RPMI7951 (cell line): ENCODE measurements at regions not wholly inside any gene's neighbourhood (a gene's known extent, or its start where the extent isn't known, plus 50 kb on each side); places are given as distances from the start of the nearest gene placed in this dataset.

Experiments used
- DNase-seq: peaks from one replicate; pipeline ENCODE4 v3.0.0-alpha.2; 2012; ENCODE audit warnings: low read depth

- no peak for DNase-seq
Measured at GRCh38 chr21:29228306-29228705, 70.4 kb upstream of the BACH1 start.

DNA sequence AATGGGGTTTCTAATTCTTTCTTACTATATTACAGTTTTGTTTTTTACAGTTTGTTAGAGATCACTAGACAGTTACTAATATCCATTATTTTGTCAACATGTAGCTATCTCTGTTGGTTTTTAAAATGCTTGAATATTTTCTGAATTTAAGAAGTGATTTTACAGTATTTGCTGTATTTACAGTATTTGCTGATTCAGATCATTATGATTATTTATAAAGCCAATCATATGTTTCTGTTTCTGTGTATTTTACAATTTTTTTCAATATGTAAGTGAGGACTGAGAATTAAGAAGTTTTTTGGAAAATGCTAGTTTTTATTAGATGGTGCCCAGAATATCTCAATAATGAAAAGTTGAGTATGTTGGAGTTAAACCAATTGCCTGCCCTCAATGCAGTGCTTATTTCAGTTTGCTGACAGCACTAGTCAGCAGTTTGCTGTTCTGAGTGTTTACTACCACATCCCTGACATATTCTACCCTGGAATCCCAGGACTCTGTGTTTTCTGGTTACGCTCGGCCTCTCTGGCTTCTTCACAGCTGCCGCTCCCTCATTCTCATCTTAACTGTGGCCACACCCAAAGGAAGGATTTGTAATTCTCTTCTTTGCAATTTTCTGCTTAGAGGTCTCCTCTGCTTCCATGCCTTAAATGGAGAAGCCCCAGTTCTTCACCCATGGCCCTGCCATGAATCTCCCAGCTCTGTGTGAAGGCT is 68.0 kb upstream of the BACH1 start:
- DNase-seq: no peak

DNA sequence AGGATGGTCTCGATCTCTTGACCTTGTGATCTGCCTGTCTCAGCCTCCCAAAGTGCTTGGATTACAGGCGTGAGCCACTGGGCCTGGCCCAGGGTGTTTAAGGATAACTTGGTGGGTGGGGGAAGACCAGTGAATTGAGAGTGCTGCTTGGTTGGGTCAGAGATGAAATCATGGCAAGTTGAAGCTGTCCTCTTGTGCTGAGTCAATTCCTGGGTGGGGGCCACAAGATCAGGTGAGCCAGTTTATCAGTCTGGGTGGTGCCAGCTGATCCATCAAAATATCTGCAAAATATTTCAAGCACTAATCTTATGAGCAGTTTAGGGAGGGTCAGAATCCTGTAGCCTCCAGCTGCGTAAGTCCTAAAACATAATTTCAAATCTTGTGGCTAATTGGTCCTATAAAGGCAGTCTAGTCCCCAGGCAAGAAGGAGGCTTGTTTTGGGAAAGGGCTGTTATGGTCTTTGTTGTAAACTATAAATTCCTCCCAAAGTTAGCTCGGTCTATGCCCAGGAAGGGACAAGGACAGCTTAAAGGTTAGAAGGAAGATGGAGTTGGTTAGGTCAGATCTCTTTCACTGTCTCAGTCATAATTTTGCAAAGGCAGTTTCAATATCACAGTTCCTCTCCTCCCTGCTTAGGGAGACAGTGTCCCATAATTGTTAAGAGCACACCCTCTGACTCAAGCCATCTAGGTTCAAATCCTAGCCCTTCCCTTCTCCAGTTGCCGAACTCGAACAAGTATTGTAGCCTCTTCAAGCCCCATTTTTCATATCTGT is 66.8 kb upstream of the BACH1 start:
- DNase-seq: no peak

DNA sequence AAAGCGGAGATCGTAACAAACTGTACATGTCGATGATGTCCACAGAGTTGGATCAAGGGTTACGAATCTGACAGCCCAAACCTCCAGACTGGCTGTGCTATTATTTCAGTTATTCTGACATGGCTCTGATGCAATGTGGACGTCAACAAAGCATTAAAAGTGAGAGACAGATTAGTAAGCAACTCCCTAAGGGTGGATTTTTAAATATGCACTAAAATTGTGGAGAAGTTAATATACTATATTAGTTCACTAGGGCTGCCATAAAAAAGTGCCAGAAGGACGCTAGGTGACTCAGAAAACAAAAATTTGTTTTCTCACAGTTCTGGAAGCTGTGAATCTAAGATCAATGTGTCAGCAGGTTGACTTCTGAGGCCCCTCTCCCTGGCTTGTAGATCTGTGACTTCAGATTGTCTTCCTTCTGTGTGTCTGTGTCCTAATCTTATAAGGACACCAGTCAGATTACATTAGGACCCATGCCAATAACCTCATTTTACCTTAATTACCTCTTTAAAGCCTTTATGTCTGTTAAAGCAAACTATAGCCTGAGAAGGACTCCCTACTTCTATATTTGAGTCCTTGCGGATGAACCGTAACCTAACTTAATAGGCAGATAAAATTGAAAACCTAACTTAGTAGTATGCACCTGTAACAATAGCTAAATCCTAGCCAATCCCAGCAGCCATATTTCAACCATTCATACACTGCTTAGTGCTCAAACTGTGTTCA is 66.0 kb upstream of the BACH1 start:
- DNase-seq: peak; percentile 49

DNA sequence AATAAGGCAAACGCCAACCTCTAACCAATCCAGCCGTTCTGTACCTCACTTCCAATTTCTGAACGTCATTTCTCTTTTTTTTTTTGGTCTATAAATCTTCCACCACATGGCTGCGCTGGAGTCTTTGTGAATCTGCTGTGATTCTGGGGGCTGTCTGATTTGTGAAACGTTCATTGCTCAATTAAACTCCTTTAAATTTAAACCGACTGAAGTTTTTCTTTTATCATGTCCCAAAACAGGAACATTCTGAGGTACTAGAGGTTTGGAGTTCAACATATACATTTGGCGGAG is 65.5 kb upstream of the BACH1 start:
- no peak for DNase-seq

DNA sequence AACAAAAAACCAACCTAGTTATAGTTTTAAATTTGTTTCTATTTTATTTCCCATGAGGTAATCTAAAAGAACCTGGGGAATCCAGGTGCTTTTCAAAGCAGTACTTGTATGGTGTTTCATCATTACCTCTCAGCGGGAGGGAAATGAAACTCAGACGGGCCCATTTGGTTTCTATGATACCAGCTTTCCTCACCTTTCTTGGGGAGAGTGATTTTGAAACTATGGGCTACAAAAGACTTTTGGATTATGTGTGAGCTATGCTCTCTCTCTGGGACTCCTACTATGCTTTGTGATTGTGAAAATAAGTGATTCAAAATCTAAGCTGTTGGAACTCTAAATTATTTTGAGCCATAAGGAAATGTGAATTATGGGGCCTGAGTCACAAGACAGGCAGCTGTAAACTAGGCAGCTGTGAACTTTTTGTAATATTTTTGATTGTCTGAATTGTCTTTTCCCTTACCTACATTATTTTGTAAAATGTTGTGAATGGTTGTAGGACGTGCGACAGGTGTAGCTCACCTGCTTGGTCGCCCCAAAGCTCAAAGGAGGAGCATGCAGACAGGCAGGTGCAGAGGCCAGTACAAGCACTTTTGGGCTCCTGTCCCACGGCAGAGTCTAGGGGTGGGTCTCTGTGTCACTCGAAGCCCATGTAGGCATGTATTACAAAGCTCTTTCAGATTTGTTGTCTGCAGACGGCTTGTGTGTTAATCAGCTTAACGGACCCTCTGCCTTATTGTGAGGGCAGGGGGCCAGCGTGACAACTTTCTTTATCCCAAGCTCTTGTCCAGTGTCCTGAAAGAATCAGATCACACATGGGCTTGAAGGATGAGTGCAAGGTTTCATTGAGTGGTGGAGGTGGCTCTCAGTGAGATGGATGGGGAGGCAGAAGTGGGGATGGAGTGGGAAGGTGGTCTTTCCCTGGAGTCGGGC is 64.8 kb upstream of the BACH1 start:
- DNase-seq: no peak

DNA sequence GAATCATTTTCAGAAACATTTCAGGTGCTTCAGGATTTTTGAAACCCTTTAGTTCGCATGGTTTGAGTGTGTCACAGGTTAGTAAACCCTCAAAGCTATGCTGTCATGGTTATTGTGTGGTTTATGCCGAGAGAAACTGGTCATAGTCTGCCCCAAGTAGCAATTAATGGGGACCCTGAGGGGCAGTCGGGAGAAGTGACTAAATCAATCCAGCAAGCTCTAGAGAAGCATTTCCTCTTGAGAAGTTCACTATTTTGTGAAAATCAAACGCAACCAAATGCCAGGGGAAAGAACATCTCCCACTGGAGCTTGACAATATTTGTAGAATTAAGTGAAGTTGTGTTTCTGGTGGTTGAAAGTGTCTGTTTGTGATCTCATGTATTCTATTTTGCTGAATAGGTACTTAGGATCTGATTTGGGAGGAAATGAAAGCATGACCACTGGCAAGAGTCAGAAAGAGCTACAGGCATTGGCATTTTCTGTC is 63.0 kb upstream of the BACH1 start:
- peak; percentile 55 for DNase-seq

DNA sequence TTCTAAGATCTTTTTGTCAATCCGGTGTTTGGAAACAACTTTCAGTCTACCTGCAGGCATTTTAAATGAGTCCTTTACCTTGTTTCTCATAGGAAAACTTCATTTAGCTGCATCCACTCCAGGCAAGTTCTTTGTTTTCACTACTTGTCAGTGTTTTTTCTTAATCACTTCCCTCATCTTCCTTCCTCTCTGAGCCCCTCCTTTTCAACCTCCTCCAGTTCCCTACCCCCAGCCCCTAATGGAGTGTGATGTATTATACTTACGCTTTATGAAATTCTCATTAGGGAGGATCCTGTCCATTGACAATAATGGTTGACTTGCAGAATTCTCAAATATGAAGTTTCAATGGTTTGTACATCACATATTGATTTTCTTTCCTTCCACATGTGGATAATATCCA is 62.5 kb upstream of the BACH1 start:
- no peak for DNase-seq

GRCh38 chr21:29237110-29238052 is 61.3 kb upstream of the BACH1 start:
- DNase-seq: no peak

DNA sequence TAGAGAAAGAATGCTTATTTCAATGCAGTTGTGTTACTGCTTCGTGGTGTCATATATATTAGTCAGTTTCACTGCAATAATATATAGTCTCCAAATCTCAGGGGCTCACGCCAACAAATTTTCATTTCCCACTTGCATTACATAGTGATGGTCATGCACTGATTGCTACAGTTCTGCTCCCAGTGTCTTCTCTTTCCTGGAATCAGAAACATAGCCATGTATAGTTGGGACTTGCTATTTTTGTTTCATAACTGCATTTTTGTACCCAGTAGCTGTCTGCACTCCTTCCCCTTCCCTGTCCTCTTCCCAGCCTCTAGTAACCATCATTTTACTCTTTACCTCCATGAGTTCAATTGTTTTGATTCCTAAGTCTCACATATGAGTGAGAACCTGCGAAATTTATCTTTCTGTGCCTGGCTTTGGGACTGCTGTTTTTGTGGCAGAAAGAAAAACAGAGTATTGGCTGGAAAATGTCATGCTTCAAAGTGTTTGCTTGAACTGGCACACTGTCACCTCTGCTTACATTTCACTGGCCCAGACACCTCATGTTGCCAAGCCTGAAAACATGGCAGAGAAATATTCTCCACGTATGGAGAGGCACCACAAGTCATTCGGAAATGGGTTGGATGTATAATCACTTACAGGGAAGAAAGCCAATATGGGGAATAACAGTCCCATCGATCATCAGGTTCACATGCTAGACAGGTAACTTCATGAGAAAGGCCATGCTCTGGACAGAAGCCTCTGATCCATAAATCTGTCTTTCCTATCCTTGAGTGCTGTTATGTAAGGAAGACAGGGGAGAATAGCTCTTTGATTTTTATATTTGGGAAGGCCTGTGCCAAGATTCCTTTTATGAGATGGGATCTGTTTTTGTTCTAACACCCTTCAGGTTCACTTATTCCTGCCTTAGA is 60.4 kb upstream of the BACH1 start:
- no peak for DNase-seq

GRCh38 chr21:29238967-29239290 is 59.8 kb upstream of the BACH1 start:
- peak; percentile 43 for DNase-seq

DNA sequence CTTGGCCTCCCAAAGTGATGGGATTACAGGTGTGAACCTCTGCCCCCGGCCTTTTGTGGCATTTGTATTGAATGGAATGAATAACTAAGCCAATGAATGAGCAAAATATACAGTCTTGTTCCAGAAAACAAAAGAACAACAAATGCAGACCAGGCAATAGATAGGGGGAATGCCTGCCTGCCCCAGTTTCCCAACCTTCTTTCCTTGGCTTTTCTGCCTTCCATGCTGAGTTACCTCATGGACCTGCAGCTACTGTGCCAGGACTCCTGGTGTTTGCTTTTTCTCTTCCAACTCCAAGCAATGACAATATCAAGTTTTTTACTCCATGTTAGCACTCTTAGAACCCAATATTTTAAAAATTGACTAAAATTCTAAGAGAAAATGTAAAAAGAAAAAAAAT is 58.6 kb upstream of the BACH1 start:
- DNase-seq: no peak

GRCh38 chr21:29242201-29242600 is 56.5 kb upstream of the BACH1 start:
- DNase-seq: no peak

DNA sequence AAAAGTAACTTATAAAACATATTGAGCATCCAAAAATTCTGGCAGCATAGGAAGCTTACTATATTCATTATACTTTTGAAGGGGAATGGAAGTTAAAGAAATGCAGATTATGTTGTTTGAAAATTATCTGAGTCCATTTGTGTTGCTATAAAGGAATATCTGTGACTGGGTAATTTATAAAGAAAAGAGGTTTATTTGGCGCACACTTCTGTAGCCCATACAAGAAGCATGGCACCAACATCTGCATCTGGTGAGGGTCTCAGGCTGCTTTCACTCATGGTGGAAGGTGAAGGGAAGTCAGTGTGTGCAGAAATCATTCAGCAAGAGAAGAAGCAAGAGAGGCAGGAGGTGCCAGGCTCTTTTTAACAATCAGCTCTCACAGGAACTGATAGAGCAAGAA is 55.5 kb upstream of the BACH1 start:
- no peak for DNase-seq

- DNase-seq: no peak
Measured at GRCh38 chr21:29245104-29245643, 53.5 kb upstream of the BACH1 start.

- no peak for DNase-seq
Measured at GRCh38 chr21:29245863-29246262, 52.9 kb upstream of the BACH1 start.

DNA sequence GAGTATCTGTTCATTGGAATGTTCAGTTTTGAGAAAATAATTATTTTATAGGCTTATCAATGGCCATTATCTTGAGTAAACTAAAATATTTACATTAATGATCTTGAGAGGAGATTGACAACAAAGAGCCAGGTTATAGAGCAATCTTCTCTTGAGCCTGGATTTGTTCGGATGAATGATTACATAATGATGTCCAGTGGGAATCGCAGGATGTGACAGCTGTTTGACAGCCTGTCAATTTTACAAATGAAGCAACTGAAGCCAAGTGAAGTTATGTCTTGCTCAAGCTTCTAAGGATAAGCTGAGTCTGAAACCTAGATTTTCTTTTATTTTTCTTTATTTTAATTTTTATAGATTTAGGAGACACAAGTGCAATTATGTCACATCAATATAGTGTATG is 52.1 kb upstream of the BACH1 start:
- DNase-seq: no peak

DNA sequence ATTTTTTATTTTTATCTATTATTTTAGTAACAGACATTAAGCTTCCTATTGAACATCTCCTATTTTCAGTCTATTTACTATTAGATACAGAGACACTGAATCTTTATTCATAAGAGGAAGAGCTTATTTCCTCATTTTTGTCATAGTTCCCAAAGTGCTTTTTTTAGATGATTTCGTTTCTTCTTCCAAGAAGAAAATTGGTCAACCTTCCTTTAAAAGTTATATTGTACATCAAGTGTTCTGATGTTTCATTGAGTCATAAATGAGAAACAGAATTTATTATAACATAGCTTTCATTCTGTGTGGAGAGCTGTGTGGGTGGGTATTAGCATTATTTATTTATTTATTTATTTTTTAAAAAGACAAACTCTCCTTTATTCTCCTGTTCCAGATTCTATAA is 50.6 kb upstream of the BACH1 start:
- no peak for DNase-seq
